NCI-H2081 treated with DMSO at 0.1 percent for 48 hours (cell line): ENCODE measurements at regions not wholly inside any gene's neighbourhood (a gene's known extent, or its start where the extent isn't known, plus 50 kb on each side); places are given as distances from the start of the nearest gene placed in this dataset.

Source experiments
- DNase-seq: peaks from one replicate; lab custom pipeline; 2025; lab: John Stamatoyannopoulos, UW

DNA sequence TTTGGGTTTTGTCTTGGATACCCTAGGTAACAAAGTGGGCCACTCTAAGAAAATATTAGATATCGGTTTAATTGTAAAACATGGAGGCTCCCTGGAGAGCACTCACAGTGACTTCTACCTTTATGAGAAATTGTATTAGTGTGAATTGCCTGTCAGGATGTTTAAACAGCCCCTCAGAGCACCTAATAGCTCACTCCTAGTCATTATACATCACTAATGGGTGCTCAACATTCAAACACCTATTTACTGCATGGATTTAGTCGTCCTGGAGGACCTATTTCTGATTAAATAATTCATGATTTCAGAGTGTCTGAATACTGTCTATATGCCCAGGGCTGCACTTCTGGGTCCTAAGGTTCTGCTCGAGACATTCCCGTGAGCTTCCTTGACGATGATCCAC lies 430.2 kb upstream of the EEF2KMT start:
- no peak for DNase-seq

DNA sequence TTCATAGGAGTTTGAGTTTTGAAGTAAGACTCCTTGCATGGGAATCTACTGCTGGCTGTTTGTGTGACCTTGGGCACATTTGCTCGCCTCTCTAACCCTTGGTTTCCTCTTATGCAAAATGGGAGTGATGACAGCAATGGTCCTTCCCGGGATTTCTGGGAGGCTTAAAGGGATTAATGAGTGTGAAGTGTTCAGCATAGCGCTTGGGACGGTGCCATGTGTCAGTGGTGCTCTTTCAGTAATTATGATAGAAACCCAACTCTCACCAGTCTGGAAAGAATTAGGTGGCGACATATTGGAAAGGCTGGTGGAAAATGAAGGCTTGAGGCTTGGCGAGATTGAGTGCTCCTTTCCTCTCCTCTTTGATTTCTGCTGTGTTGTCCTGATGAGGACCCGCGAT lies 429.2 kb upstream of the EEF2KMT start:
- DNase-seq, result no peak

DNA sequence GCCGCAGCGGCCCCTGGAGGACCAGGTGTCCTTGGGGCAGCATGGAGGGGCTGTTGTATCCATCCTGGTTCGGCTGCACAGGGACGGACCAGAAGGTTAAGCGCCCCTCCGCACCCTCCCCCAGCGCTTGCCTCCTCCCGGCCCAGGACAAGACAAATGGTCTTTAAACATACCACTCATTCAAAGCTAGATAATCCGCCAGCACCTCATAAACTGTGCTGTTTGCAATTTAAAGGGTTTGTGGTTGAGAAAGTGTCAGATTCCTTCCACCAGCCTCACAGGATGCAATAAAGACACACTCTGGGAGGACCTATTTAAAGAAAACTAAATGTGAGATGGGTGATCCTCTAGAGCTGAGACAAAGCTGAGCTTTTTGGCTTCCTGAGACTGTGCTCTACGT lies 426.2 kb upstream of the EEF2KMT start:
- DNase-seq, result no peak

DNA sequence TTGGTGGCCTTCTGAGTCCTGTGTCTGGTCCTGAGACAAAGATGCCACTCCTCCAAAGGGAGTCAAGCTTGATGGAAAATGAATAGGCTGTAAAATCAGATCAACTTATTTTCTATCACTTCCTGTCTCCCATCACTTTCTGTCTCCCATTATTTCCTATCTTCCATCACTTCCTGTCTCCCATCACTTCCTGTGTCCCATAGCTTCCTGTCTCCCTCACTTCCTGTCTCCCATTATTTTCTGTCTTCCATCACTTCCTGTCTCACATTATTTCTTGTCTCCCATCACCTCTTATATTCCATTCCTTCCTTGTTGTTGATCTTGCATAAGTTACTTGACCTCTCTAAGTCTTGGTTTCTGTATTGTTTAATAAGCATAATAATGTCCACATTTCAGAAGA lies 418.5 kb upstream of the EEF2KMT start:
- DNase-seq, result no peak

DNA sequence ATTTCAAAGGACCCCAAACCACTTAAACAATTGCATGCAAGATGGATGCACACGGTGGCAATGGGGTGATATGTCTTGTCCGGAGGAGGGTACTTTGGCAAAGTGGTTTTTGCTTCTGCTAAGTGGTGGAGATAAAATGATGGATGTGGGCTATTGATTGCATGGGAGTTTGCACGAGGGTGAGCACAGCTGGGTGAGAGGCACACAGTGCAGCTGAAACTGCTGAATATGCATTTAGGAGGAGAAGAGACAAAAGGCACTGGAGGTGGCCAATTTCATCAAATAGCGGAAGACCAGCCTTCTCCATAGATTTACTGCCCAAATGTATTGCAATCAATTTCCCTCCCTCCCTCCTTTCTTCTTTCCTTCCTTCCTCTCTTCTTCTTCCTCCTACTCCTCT lies 414.4 kb upstream of the EEF2KMT start:
- DNase-seq, result no peak

DNA sequence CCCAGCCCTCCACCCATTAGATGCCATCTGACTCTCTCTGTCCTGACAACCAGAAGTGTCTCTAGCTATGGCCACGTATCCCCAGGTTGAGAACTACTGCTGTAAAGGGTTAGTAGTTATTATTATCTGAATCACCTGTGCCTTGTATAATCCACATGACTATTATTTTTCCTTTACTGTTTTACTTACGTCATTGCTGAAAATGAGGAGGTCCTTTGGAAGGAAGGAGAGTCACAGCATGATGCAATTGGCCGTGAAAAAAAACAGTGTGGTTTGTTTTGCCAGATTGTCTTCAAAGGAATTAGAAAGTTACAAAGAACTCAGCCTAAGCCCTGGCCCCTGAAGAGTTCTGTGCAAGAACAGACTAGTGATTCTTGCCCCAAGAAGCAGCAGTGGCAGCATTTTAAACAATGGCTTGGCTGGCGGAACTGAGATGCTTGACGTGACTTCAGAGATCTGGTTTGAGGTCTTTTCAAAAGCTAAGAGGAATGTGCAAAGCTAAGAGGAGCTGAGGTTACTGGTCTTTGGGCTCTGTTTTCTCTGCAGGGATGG lies 413.3 kb upstream of the EEF2KMT start:
- DNase-seq, result no peak

DNA sequence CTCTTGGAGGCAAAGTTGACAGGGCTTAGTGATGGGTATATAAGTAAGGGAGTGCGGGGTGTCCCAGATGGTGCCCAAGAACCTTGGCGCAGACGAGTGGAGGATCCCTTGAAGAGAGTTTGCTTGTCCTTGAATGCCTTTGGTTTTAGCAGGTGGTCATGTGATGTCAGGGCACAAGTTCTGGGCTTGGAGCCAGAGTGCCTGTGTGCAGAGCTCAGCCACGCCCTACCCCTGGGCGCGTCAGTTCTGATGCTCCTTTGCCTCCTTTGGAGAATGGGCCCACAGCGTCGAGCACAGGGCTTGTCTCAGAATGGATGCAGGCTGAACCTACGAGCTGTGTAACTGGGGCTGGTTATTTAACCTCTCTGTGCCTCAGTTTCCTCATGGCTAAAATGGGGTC lies 412.2 kb upstream of the EEF2KMT start:
- DNase-seq, result no peak

DNA sequence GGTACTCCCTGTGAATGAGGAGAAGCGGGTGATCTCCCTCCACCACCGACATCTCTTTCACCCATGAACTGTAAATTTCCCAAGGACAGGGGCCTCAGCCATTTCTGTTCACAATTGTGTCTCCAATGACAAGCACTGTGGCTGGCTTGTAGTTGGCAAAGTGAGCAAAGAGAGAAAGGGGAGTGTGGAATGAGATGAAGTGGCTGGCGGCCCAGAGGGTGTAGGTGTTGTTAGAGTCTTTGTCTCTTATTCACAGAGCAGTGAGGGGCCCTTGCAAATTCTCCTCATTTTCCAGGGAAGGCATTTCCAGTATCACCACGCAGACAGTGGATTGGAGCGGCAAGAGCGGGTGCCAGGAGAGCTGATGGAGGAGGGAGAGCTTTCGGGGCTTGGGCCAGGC lies 411.7 kb upstream of the EEF2KMT start:
- no peak for DNase-seq

DNA sequence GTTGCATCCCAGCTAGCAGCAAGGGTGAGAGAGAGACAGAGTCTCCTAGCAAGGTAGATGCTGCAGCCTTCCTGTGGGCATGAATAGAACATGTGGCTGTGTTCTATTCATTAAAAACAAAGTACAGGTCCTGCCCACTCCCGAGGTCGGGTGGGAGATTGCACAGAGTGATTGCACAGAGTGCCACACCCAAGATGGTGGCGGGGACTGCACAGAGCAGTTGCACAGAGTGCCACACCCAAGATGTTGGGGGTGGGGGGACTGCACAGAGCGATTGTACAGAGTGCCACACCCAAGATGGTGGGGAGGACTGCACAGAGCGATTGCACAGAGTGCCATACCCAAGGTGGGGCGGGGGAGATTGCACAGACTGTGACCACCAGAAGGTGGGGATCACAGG lies 410.8 kb upstream of the EEF2KMT start:
- no peak for DNase-seq

DNA sequence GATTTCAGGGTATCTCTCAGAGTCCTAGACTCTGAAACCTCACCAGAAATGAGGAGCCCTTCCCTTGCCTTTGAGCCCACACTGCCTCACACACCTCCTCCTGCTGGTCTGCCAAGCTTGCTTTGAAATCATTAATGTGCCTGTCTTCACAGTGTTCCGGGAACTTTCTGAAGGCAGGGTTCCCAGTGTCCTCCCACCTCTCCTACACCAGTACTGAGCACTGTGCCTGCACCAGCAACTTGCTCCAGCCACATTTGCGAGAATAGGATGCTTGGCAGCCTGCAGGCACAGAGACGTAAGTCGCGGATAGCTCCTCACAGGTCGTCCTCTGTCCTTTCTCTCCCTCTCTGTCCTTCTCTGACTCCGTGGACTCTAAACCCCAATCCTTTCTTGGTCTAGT lies 408.4 kb upstream of the EEF2KMT start:
- DNase-seq, result no peak

DNA sequence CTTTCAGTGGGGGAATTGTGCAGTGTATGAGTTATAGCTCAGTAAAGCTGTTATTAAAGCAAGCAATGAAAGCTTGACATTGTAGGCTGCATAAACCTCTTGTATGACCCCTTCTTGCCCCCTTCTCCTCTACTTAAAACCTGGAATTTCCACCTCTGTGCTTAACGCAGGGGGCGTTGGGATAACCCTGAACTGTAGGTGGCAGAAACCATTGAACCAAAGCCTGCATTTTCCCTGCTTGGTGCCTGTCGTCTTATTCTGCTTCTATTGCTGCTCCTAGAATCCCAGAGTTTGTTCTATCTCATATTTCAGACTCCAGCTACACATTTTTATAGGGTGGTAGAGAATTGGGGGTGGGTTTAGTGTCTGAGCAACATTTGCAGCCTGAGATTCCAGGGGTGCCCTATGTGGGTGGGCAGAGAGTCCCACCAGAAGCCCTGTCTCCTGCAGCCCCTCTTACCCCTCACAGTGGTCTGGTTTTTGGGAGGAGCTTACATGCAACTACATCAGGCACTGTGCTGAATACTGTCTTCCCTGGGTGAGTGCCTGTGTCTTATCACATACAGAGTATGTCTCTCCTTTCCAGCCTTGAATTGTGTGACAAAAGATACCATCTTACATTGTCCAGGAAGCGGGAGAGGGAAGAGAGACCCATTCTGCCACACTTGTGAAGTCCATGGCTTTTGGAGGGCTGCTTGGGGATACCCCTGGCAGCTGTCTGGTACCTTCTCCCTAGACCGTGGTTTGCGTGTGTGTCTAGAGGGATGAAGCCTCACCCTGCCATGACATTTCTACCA lies 407.7 kb upstream of the EEF2KMT start:
- no peak for DNase-seq

DNA sequence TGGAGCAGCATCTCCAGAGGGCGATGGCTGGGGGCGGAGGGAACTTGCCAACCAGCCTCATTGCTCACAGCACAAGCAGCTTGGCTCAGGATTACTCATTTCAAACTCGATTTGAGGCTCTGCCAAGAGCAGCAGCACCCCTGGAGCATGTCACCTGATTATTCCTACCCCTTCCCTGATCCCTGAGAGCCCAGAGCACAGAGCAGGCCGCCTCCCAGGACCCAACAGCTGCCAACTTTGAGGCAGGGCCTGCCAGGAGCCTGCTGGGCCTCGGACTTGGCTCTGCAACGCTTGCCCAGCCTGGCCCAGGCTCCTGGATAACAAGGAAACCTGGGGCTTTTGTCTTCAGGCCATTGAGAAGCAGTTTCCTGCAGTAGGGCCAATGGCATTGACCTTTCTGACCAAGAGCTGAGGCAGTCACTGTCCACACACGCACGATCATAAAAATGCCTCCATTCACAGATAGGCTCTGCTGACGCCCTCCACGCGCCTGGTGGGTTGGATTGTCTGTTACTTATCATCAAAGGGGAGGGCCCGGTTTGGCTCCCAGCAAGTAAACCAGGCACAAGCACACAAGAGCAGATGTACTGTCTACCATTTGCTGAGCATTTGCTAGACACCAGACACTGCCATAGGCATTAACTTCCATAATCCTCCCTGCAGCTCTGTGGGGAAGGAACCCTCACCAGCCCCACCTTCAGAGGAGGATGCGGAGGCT lies 406.6 kb upstream of the EEF2KMT start:
- DNase-seq, result no peak

DNA sequence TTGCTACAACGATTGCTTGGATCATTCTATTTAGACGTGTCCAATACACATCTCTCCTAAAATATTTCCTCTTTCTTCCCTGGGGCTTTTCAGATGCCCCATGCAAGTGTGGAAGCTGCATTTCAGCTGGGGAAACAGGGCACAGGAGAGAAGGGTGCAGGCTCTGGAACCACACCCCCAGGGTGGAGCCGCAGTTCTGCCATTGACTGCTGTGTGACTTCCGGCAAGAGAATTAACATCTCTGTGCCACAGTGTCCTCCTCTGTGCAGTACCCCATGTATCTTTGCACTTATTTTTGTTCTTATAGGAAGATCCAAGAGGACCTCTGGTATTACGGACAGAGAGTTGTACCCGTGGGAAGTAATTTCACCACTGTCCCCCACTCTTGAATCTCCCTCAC lies 405.3 kb upstream of the EEF2KMT start:
- DNase-seq, result no peak

DNA sequence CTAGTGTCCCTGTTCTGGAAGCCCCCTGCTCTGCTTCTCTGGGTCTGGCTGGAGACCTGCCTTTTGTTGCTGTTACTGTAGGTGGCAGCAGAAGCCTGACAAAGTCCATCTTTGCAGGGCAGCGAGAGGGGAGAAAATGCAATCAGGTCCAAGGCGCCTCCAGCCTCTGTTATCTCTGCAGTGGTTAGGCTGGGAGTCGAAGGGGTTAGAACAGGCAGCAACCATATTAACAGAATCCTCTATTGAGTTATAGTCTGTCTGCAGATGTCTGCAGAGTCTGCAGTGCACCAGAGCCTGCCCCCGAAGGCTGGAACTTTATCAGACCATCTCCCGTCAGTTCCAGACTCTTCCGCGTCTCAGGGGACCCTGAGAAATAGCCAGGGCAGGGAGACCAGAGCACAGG lies 404.9 kb upstream of the EEF2KMT start:
- DNase-seq, result no peak

DNA sequence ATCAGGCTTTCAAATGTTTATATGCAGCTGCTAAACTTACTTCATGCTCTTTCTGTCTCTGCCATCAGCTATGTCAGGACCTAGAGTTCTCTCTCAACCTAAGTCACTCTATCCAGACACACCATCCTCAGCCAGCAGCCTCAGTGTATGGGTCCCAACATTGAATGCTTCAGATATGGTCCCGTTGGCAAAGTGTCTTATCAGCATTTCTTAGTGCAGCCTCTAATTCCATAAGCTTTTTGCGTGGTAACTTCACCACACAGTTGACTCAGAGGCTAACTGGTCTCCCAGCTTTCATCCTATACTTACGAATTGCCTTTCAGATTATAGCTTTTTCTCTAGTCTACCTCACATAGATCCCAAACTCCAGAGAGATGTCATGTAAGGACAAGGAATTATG lies 402.9 kb upstream of the EEF2KMT start:
- no peak for DNase-seq

DNA sequence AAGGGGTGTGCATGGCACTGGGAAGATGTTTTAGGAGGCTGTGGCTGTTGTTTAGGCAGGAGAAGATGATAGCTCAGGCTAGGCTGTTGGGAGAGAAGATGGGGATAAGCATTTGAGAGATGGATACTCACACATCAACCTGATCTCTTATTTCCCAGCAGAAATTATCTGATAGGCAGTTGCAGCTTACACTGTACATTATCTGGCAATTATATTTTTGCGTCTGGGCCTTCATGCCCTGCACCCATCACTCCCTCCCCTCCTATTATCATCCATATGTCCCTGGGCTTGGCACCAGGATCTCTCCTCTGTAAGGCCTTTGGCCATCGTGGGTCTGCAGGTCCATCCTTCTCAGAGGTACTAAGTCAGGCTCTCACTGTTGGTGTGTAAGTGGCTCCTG lies 401.0 kb upstream of the EEF2KMT start:
- no peak for DNase-seq

DNA sequence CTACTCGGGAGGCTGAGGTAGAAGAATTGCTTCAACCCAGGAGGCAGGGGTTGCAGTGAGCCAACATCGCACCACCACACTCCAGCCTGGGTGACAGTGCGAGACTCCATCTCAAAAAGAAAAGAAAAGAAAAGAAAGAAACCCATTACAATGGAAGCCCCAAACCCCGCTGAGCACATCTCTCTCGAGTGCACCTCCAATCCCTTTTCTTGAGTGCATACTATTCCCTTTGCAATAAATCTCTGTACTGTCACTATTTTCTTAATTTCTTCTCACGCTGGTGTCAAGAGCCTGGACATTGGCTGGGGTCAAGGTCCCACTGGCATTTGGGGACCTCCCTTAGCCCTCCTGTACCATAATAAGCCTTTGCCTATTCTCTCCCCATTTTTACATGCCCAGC lies 398.4 kb upstream of the EEF2KMT start:
- no peak for DNase-seq

DNA sequence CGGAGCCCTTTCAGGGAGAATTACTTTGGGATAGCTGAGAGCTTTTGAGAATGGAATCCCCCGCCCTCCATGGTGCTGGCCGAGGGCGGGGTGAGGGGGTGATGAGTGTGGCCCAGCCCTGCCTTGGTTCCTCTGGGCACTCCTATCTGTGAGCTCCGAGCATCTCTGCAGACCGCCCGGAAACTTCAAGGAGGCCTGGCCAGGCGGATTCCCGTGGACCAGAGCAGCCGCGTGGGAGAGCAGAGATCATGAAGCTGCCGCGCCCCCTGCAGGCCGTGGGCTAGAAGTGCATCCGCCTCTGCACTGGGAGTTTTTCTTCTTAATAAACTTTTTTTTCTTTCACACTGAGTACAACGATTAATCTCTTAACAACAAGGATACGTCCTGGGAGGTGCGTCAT lies 392.9 kb upstream of the EEF2KMT start:
- DNase-seq, result no peak

DNA sequence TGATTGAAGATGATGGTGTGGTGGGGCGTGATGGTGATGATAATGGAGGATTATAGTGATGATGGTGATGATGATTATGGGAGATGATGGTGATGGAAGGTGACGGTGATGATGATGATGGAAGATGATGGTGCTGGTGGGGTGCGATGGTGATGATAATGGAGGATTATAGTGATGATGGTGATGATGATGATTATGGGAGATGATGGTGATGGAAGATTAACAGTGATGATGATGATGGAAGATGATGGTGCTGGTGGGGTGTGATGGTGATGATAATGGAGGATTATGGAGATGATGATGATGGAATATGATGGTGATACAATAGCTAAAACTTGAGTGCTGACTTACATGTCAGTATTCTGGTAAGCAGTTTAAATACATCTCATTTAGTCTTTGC lies 391.0 kb upstream of the EEF2KMT start:
- no peak for DNase-seq

DNA sequence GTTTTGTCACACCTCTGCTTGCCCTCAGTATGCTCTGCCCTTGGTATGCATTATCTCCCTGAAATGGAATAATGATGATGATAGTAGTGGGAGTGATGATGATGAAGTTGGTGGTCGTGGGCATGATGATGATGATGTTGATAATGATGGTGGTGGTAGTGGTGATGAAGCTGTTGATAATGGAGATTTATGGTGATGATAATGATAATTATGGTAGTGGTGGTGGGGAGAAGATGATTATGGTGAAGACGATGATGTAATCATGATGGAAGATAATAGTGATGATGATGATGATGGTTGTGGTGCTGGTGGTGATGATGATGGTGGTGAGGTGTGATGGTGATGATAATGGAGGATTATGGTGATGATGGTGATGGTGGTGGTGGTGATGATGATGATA lies 390.1 kb upstream of the EEF2KMT start:
- DNase-seq, result no peak

DNA sequence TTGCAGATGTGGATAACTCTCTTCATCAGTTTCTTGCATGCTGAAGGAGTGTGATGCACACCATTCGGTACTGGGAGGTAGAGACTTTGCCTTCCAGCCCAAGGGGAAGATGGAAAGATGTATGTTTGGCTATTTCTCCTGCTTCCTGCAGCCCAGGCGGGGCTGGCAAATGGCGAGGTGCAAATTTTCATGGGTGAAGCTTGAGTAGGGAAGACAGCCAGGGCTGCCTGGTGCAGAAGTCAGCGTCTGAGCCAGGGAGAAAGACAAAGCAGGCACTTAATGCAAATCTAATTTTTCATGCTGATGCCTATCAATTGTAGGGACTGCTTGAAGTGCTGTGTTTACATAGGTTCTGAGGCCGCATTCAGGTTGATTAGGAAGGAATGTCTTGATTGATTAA lies 384.7 kb upstream of the EEF2KMT start:
- no peak for DNase-seq

DNA sequence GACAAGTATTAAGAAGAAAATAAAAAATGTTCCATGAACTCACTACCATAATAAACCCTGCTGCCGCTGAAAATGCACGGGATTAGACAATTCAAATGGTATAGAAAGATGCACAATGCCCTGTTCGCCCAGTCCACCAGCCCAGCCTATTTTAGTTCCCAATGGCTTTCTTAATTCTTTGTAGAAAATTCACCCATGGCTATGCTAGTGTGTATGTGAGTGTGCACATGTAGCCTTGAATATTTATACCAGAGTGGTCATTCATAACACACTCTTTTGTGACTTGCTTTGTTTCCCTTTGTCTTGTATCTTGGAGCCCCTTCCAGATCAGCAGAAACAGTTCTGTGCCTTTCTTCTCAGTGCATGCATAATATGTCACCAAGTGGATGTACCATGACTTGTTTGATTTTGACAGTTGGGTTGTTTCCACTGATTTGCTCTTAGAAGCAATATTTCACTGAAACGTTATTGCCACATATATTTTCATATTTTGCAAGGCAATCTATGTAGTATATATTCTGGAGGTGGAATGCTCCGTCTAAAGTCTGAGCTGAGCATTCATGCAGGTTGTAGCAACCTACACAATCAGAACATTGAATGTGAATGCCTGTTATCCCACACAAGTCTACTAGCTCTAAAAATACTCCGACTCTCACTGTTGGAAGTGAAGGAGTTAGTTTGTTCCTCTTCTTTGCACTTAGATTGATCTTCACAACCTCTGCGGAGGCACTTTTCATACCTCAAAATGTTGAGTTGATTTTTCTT lies 383.0 kb upstream of the EEF2KMT start:
- DNase-seq, result no peak

DNA sequence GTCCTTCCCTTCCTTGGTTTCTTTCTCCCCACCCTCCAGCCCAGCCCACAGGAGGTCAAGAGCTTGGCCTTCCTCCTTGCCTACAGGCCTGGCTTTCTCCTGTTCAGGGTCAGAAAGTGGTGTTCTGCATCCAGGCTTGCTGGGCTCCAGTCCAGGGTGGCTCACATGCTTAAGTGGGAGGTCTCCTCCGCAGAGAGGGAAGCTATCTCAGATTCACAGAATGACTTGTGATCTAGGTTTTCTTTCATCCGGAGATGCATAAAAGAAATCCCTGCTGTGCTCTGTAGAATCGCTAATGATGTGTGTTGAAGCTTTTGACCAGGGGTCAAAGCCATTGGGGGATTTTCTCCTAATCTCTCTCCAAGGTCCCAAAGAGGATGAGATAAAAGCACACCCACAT lies 382.3 kb upstream of the EEF2KMT start:
- no peak for DNase-seq
